Right renal pelvis (tissue), 4 donors: ENCODE measurements at regions not wholly inside any gene's neighbourhood (a gene's known extent, or its start where the extent isn't known, plus 50 kb on each side); places are given as distances from the start of the nearest gene placed in this dataset.

ENCODE experiments used
- DNase-seq, 4 donors: peaks; one replicate each; pipeline ENCODE4 v3.0.0-alpha.2; 2013; ENCODE audit warnings: low read depth in 4 of 4, low spot score in 3 of 4, missing footprints in 1 of 4

DNA sequence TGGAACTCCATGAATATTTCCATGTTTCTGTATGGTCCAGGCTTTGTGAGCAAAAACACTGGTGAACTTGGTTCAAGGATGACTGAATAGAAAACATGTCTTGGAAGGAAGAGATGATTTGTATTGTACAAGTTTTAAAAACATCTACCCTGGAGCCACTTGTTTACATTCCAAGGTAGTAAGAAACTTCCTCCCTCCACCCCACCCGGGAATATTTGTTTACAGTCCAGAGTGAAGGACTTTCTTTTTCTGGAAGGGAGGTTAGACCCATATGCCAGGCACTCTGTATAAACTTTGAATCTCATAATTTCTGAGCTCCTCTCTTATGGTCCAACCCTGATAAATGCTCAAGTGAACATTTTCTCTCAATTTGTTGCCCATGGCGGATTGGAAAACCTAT lies 323.3 kb upstream of the LYPLAL1 start:
- DNase-seq = no peak

DNA sequence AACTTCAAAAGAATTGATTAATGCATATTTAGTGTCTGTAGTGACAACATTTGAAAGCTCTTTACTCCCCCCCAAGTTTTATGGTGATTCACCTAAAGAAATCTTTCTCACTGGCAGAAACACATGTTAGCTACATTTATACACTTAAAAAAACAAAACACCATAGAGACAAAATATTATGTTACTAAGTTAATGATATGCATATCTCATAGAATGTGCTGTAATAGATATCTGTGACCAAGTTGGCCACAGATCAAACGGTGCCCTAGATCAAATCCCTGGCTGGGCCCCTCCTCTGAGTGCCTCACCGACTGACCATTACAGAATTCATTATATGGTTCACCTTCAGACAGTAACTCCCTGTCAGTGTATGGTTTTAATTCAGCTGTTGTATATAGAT lies 322.1 kb upstream of the LYPLAL1 start:
- no peak for DNase-seq

DNA sequence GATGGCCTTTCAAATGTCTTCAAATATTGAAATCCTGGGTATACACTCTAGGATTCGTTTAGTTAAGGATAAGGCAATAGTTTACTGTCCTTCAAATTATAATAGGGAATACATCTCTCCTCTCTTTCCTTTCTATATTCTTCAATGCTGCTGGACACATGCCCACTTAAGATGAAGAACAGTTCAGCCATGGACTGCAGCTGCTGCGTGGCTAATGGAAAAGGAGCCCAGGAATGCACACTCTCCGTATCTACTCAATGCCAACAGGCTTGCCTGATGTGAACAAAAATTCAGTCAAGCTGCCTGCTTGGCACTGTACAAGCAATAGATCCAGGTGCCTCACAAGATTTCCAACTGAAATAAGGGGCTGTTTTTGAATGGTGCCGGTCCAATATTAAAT lies 321.2 kb upstream of the LYPLAL1 start:
- no peak for DNase-seq

DNA sequence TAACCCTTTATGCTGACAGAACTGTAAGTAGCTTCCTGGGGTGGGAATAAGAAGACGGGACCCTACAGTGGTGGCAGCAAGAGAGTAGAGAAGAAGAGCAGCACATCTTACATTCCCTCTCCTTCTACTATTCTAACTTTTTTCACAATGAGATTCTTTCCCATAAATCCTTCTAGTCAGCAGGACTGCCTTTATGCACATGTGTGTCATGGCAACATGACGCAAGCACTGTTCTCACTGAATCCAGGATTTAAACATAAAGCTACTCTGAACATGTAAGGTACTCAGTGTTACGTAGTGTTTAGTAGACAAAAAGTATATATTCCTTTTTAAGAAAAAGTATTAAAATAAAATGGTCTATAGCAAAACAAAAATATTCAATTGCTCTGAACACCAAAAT lies 309.7 kb upstream of the LYPLAL1 start:
- no peak for DNase-seq

DNA sequence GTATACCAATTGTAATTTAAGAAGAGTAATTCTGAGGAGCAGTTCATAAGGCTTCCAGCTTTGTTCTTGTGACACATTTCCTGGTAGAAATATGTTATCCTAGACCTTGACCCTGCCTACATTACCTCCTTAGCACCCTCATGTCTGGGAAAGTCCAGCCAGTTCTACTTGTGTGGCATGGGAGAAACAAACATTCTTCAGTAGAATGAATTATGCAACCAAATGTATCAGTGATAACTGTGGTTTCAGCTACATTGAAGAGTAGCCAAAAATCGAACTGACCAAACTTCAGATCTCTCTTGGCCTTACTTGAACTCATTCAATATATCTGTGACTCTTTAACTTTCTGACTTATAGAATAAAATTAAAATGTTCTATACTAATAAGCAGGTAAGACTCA lies 308.1 kb upstream of the LYPLAL1 start:
- no peak for DNase-seq

DNA sequence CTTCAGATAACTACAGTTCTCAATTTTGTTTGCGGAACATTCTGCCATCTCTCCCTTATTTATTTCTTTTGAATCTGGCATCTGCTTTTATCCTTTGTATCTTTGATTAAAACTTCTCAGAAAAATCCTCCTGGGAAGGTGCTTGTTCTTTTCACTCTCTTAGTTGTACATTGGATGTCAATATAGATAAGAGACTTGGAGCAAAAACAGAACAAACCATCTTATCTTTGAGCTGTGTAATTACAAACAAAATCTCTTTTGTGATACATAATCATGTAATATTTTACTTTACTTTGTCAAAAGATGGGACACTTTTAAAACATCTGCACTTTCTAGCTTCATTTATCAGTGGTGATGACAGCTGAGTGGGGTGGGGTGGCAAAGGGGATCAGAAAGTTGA lies 307.2 kb upstream of the LYPLAL1 start:
- no peak for DNase-seq

DNA sequence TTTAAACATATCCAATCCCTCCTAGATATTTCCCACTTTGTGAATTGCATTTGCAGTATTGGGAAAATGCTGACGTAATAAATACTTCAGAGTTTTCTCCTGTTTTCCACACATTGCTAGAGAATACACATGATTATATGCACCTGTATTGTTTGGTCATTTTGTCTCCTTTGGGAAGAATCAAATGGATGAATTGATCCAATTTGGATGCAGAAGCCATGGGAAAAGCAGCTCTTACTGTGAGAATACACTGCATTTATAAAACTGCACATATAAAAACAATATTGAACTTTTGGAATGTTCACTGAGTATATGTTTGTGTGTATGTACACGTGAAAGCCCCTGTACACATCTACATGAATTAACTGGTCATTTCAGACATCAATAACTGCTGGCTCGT lies 306.6 kb upstream of the LYPLAL1 start:
- no peak for DNase-seq

DNA sequence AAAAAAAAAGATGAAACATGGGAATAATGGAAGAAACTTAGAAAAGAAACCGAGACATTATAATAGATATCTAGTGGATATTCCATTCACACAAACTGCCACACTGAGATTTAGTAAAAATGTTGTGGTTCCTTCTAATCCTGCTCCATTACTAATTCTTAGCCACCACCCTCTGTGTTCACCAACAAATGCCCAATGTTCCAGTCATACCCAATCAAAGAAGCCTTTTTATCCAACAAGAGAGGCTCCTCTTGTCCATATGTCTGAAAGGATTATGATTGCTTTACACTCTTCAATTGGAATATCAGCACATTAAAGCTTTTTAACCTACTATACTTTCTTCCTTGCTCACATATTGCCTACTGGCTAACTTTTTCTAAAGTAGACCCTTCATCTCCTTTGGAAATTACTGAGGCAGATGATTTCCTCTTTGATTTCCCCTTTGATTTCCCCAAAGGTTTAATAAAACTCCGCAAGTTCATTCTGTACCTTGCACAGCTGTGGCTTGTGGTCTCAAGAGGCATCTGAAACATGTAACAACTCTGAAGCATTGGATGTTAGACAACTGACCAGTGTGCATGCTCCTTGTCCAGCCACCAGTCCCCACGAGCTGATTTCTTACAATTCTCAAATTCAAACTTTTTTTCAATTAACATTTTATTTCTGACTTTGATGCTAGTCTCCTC lies 305.6 kb upstream of the LYPLAL1 start:
- DNase-seq = no peak

DNA sequence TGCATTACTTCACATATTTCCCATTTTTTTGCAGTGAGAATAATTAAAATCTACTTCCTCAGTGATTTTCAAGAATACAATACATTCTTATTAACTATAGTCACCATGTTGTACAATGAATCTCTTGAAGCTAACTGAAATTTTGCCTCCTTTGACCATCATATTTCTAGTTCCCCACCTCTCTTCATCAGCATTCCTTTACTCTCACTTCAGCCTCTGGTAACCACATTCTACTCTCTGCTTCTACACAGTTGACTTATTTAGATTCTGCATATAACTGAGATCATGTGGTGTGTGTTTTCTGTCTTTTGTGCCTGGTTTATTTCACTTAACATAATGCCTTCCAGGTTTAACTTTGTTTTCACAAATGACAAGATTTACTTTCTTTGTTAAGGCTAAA lies 304.4 kb upstream of the LYPLAL1 start:
- no peak for DNase-seq

DNA sequence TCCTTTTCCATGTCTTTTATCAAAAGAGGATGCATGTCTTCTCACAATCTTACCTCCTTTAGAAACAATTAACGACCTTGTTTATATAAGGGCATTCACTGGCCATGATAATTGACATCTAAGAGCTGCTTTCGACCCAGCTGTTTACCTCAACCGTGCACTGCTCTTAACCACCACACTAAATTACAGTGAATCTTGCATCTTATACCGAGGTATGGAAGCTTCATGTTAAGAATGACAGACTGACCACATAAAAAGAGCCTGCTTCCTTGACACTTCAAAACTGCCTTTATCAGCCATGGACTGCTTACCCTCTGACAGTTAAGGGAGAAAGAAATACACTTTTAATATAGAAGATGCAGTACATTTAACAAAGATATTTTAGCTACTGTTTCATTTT lies 301.7 kb upstream of the LYPLAL1 start:
- DNase-seq = no peak

DNA sequence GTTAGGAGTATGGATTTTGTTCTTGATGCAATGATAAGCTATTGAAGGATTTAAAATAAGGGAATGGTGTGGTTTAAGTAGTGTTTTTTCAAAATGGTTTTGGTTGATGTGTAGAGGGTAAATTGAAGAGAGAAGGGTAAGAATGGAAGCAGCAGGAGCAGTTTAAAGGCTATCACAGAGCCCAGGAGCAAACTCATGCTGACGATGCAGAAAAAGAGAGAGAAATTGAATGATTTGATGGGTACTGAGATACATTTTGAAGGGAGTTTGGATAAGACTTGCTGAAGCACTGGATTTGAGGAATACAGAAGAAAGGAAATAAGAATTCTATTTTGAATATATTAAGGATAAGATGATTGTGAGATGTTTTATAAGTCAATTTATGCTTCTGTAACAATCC lies 300.8 kb upstream of the LYPLAL1 start:
- no peak for DNase-seq

DNA sequence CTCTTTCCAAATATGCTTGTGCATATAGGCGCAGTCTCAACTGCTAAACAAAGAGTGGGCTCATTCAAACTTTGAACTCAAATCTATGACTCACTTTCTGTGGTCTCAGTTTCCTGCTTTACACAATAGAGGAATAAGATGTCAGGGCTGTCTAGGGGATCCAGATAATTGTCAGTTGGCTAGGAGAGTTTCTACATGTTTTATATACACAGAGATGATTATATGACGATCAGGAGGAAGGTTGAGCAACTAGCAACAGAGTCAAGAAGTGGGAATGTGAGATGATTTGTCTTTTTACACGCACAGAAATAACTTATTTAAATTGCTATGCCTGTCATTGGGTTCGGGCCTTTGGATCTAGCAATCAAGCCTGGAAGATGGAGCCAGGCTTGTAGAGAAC lies 299.4 kb upstream of the LYPLAL1 start:
- no peak for DNase-seq

DNA sequence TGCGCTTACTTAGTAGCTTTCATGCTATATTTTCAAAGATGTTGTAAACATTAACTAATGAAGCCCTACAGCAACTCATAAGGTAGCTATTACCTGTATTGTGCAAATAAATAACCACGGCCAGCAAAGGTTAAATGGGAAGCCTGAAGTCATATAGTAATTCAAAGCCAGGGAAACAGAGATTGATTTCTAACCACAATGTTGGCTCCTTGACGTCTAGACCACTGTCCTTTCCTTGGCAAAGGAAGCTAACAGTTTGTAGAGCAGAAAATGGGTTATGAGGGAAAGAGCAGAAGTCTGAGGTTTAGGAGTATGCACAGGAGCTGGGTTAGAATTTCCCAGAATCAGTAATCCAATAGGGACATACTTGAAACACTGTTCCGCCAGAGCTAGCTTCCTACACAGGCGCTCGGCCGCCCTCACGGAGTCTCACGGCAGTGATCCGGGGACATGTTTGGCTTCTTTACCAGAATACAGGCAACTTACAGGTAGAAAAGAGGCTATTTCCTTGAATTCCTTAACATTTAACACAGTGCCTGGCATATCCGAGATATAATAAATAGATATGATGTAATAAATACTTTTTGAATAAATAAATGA lies 298.8 kb upstream of the LYPLAL1 start:
- DNase-seq = no peak

DNA sequence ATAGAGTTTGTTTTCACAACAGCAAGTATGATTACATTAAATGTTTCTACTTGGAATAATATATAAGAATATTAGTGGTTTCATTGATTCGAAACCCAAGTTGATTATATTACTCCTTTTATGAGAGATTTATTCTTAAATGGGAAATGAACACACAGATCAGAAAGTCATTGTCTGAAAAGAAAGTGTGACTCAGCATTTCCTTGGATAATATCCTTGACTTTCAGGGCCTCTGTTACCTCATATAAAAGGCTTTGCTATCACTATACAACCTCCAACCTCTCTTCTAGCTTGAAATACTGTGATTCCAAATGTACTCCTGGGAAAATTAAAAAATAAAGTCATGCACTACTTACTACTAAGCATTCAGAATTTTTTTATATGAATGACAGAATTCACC lies 295.3 kb upstream of the LYPLAL1 start:
- DNase-seq = no peak

DNA sequence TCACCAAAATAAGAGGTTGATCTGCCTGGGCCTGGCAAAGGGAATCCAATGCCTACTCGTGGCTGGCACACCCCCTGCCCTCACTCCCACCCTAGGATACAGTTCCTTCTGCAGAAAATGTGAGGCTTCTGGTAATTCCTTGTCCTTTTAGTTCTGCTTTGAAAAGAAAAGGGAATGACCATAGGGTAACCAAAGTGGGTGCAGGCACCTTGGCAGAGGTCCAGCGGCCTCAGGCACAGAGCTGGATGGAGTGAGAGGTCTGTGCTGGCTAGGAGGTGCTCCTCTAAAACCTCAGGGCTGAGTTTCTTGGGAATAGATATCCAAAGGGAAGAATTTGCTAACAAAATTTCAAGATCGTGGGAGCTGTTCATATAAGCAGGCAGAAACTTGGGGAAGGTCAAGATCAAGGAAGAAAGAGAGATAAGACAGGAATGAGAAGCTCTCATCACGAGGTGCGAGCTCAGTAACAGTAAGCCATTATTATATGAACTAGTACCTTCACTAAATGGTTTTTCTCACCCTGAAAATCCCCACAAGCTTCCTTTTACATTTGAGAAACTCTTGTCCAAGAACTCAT lies 293.1 kb upstream of the LYPLAL1 start:
- DNase-seq = no peak

DNA sequence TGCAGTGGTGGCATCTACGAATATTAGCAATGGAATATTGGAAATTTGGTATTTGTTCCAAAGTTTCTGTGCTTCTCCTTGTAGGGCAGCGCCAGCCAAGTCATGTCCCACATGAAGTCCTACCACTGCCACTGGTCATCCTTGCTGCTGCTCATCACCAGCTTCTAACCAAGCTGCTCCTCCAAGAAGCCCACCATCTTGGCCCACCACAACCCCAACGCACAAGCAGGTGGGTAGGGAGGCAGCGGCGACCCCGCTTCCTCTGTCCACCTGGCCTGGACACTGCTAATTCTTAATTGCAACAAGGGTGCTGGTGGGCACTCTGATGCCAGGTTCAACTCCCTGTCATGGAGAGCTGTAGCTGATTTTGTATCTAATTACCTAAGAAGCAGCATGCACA lies 291.2 kb upstream of the LYPLAL1 start:
- DNase-seq = no peak

DNA sequence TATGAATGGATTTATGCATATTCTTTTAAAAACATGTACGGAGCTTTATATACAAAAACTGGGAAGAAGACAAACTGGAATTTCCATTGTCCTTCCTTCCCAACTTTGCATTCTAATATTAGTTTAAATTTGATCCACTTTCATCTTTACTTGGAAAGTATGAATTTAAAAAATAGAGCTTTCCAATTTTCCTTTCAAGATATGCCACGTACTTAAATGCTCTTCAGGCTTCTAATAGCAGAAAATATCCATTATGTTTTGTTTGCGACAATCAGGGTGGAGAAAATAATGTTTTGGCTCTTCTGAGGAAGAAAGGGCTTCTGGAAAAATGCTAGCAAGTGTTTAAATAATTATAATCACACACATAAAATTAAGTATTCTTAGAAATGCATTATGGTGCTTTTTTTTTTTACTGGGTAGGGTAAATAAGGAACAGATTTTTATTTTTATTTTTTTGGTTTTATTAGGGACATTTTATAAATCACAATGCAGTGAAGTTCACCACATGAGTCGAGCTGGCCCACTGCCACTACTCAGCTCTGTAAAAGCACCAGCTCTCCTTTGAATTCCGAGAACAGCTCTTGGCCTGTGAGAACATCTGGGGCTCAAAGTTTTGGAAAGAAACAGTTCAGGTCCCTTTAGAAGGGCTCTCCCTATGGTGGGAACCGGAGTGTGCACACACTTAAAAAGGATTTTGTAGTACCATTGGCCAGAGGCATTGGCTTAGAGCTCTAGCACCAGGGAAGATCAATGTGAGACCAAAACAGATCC lies 287.4 kb upstream of the LYPLAL1 start:
- DNase-seq = no peak

DNA sequence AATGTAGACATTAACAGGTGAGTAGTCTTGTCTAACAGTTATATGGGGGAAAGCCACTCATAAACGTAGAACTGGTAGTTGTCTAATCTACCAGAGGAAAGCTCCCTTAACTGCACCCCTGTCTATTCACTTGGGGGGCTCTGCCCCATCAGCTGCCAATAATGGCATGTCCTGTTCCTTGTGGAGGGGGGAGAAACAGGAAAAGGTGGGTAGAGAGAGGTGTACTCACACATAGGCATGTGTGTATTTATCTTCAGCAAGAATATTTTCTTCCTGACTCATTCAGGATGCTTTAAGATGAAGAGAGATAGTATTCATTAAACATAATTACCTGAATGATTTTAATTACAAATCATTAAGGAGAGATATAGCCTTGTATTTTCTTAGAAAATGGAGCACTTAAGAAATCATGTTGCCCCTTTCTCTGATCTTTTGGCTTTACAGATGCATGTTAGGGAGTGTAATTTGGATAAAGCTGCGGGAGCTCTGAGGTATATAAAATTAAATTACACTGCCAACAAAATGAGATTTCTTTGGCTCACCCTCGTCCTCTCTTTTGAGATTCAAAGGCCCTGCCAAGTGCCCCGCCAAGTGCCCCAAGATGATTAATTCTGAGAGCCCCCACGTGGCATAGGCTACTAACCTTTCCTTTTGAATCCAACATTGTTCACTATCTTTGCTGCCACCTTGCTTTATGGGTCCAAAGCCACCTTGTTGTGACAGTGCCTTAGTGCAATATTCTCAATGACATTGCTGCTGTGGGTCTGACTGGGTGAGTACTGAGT lies 286.3 kb upstream of the LYPLAL1 start:
- no peak for DNase-seq

DNA sequence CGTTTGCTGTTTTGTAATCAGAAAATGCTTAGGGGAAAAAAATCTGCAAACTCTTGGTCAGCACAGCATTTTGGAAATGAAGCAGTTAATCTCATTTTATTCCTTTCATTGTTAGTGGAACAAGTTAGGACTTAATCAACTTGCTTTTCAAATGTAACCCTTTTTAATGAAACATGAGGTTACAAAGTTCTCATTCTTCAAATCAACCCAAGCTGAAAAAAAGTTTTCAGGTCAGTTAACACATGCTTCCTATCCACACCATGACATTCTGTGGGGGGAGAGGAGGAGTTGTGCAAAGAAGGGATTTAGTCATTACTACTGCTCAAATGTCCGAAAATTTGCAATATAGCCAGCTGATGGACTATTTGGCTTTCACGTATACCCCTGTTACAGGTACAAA lies 283.2 kb upstream of the LYPLAL1 start:
- DNase-seq = no peak

DNA sequence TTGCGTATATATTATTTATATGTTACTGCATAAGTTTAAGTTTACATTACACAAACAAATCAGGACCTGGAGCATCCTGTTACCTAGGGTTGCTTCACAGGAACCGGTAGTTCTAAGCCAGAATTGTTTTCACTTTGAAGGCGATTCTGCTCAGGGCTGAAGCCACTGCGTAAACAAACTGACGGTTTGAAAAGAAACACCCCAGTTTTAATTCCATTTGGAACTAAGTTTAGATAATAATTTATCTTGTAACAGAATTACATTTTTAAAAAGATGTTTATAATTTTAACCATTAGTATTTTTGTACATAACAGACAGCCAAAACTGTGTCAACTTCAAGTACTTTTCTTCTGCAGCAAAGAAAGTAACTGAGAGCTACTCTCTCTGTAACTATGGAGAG lies 282.1 kb upstream of the LYPLAL1 start:
- no peak for DNase-seq

DNA sequence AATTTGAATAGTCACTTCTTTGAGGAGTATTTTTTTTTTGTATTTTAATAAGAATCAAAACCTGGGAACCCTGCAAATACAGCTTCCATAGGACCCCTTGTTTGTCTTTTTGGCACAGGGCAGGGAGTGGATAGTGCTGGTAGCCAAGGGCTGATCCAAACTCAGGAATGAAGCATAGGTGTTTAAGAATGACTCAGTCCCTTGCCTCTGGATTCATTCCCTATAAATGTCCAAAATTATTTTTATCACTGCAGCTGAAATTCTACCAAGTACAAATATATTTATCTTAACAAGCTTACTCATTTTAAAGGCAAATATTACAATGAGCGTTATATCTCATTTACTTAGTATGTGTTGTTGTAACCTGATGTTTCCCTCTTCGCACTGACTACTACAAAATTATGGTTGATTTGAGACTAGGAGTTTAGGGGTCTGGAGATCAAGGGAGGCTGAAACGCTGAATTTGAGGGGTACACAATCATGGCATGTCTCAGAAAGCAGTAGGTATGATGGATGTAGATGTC lies 278.6 kb upstream of the LYPLAL1 start:
- DNase-seq = no peak
